Sigmoid colon (tissue), 6 donors: ENCODE measurements at regions not wholly inside any gene's neighbourhood (a gene's known extent, or its start where the extent isn't known, plus 50 kb on each side); places are given as distances from the start of the nearest gene placed in this dataset.

Experiments used
- DNase-seq: peaks from one replicate; pipeline ENCODE4 v3.0.0-alpha.2; 2019
- H3K27ac ChIP-seq, 4 donors: fragments of 200-600 bp; sonication (generic); one replicate each; pipeline ENCODE4 v1.5.1; 2016 to 2019; ENCODE audit warnings: mild to moderate bottlenecking in 1 of 4
- H3K27me3 ChIP-seq, 3 donors: fragments of 200-600 bp; sonication (generic); one replicate each; pipeline ENCODE4 v1.5.1; 2019; ENCODE audit warnings: mild to moderate bottlenecking in 1 of 3
- H3K36me3 ChIP-seq, 4 donors: fragments of 200-600 bp; sonication (generic); one replicate each; pipeline ENCODE4 v1.5.1; 2016 to 2019
- H3K4me1 ChIP-seq, 4 donors: fragments of 200-600 bp; sonication (generic); one replicate each; pipeline ENCODE4 v1.5.1; 2017 to 2019
- H3K4me3 ChIP-seq, 4 donors: fragments of 200-600 bp; sonication (generic); one replicate each; pipeline ENCODE4 v1.5.1; 2017 to 2019; ENCODE audit warnings: mild to moderate bottlenecking in 2 of 4, moderate library complexity in 1 of 4
- H3K9me3 ChIP-seq, 4 donors: fragments of 200-600 bp in 3 of 4; sonication (generic) in 3 of 4; one replicate each; pipeline versions ENCODE4 v1.5.1 to v1.6.1; 2013 to 2019
- EP300 ChIP-seq, 4 donors: sonication (generic); formaldehyde crosslinking; IDR thresholded peaks; one replicate each; pipeline ENCODE4 v1.6.1; 2017; ENCODE audit warnings: antibody characterized with exemption in 4 of 4
- POLR2A ChIP-seq, 2 donors: fragments of 450-650 bp; IDR thresholded peaks; one replicate each; pipeline ENCODE4 v1.6.1; 2016; ENCODE audit warnings: antibody characterized with exemption in 2 of 2, mild to moderate bottlenecking in 2 of 2, moderate library complexity in 2 of 2
- POLR2AphosphoS5 ChIP-seq, 4 donors: sonication (generic); formaldehyde crosslinking; IDR thresholded peaks; one replicate each; pipeline ENCODE4 v1.6.1; 2017; ENCODE audit warnings: antibody characterized with exemption in 4 of 4
- WGBS, 2 donors: extraction: QIAGEN DNeasy Blood & Tissue Kit; methylation state at CpG; one replicate each; pipeline ENCODE4 v1.1.7; 2013; 5-methylcytosine and 5-hydroxymethylcytosine counted together
- intact Hi-C: fragments of 100-400 bp; cut with DNase I; formaldehyde crosslinking; loops from one replicate; pipeline ENCODE4 v1.15.1; 2023
- TF ChIP-seq, protein P1 (sequence below), 4 experiments: fragments of 450-650 bp in 3 of 4; fragments of 200-600 bp in 1 of 4; IDR thresholded peaks; one replicate each; pipeline ENCODE4 v1.5.1; 2016 to 2019; ENCODE audit warnings: antibody characterized with exemption in 4 of 4, mild to moderate bottlenecking in 3 of 4, moderate library complexity in 2 of 4
- donor health status: healthy with polysubstance abuse.
- donor health status: healthy.

DNA sequence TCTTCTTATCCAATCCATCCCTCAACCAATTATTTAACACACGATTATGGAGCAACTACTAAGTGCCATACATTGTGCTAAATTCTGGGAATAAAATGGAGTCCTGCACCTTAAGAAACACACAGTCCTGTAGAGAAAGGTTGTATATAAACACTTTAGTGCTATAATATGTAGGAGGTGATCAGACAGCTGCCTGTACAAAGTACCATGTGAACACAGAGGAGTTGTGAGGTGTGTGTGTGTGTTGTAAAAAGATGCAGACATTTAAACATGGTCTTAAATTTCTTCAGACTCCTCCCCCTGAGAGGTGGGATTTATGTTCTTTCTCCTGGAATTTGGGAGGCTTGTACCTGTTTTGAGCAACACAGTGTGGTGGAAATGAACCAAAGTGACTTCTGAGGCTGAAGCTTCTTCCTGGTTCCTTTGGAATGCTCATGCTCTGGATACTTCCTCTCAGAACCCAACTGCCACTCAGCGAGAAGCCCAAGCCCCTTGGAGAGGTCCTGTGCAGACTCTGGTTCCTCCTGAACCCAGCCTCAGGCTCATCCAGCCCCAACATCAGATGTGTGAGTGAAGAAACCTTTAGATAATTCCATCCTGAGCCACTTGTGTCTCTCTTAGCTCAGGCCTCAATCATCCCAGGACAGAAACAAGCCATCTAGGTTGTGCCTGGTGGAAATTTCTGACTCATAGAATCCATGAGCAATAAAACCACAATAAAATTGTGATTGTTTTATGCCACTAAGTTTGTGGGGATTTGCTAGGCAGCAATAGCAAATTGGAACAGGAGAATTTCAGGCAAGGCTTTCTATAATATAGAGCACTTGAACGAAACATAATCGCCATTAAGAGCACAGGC lies 161.2 kb upstream of the FAM3C start:
- intact Hi-C loops: no loop called here
- Histone ChIP-seq H3K4me1 (no peaks in the 10 kb centered on the region), H3K27me3 (no peaks in the 10 kb centered on the region), H3K27ac (no peak overlapping the region), H3K9me3 (no peaks in the 10 kb centered on the region), H3K4me3 (no peak overlapping the region), H3K36me3 (no peaks in the 10 kb centered on the region)
- TF ChIP-seq EP300 (IDR thresholded peaks at IDR 0.05) (no peak), POLR2A (IDR thresholded peaks at IDR 0.05) (no peak), POLR2AphosphoS5 (IDR thresholded peaks at IDR 0.05) (no peak)
- TF ChIP-seq, protein P1, sequence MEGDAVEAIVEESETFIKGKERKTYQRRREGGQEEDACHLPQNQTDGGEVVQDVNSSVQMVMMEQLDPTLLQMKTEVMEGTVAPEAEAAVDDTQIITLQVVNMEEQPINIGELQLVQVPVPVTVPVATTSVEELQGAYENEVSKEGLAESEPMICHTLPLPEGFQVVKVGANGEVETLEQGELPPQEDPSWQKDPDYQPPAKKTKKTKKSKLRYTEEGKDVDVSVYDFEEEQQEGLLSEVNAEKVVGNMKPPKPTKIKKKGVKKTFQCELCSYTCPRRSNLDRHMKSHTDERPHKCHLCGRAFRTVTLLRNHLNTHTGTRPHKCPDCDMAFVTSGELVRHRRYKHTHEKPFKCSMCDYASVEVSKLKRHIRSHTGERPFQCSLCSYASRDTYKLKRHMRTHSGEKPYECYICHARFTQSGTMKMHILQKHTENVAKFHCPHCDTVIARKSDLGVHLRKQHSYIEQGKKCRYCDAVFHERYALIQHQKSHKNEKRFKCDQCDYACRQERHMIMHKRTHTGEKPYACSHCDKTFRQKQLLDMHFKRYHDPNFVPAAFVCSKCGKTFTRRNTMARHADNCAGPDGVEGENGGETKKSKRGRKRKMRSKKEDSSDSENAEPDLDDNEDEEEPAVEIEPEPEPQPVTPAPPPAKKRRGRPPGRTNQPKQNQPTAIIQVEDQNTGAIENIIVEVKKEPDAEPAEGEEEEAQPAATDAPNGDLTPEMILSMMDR (IDR thresholded peaks at IDR 0.05): no peak
- DNase-seq: no peak
- WGBS, 2 donors: 35 to 77% methylated on average over 4 of the region's 4 CpGs

DNA sequence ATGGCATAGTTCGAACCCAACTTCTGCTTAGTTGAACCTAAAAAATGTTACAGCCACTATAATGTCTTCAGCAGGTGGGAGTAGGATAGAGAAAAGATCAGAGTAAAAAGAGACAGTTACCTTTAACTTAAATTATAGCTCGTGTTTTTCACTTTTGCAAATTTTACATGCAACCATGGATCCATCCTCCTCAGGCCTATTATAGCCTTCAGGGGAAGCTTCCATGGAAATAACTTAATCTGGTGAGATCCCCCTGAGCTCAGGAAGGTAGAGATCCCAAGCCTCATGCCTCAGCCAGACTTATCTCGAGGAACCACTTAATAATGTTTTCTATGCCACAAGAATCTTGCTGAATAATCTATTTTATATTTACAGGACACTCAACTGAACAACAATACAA lies 159.4 kb upstream of the FAM3C start:
- H3K9me3 ChIP-seq: no peaks in the 10 kb centered on the region
- TF ChIP-seq, protein P1 (IDR thresholded peaks at IDR 0.05): no peak
- no peak for TF ChIP-seq EP300 (IDR thresholded peaks at IDR 0.05)
- no peak for TF ChIP-seq POLR2A (IDR thresholded peaks at IDR 0.05)
- TF ChIP-seq POLR2AphosphoS5 (IDR thresholded peaks at IDR 0.05): no peak
- H3K36me3 ChIP-seq: no peaks in the 10 kb centered on the region
- no peaks in the 10 kb centered on the region for H3K4me1 ChIP-seq
- no peak overlapping the region for H3K27ac ChIP-seq
- intact Hi-C loops: no loop called here
- no peaks in the 10 kb centered on the region for H3K27me3 ChIP-seq
- H3K4me3 ChIP-seq: no peak overlapping the region
- 89 to 91% methylated on average over 3 of the region's 3 CpGs for WGBS, 2 donors
- DNase-seq: no peak

DNA sequence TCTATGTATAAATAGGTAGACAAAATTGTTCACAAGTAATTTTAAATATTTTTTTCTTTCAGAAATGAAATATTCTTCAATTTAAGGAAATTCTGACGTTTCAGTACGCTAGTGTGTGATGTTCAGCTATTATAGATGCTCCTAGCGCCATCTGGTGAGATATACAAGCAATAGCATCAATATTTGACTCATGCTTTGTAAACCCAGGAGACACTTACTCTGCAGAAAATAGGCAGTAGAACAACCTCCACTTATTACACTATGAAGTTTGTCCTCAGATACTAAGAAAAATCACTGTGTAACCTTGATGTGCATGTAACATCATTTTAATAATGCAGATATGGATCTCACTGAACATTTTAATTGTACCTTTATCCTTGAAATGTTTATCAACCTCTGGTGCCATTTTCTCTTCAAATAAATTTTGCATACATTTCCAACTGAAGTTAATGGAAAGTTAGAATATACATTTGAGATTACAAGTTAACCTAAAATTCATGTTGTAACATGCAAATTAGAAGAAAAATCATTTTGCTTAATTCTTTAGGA lies 151.5 kb upstream of the FAM3C start:
- Histone ChIP-seq H3K27ac (no peak overlapping the region), H3K4me1 (peaks cover 0 to 13% (median 2%) of the 10 kb centered on the region in 4 donors), H3K4me3 (no peak overlapping the region), H3K27me3 (no peaks in the 10 kb centered on the region), H3K9me3 (no peaks in the 10 kb centered on the region), H3K36me3 (no peaks in the 10 kb centered on the region)
- 0 to 2% methylated on average over 3 of the region's 3 CpGs for WGBS, 2 donors
- no peak for DNase-seq
- TF ChIP-seq, protein P1 (IDR thresholded peaks at IDR 0.05): peak; percentile 59 to 78 (median 74)
- TF ChIP-seq POLR2A (IDR thresholded peaks at IDR 0.05) (no peak), EP300 (IDR thresholded peaks at IDR 0.05) (no peak), POLR2AphosphoS5 (IDR thresholded peaks at IDR 0.05) (no peak)
- intact Hi-C loops: loop anchor here (1.0 to 10.0 kb wide), 2 partner anchors 153 to 181 kb away; partner anchors contain the start of gene FAM3C

DNA sequence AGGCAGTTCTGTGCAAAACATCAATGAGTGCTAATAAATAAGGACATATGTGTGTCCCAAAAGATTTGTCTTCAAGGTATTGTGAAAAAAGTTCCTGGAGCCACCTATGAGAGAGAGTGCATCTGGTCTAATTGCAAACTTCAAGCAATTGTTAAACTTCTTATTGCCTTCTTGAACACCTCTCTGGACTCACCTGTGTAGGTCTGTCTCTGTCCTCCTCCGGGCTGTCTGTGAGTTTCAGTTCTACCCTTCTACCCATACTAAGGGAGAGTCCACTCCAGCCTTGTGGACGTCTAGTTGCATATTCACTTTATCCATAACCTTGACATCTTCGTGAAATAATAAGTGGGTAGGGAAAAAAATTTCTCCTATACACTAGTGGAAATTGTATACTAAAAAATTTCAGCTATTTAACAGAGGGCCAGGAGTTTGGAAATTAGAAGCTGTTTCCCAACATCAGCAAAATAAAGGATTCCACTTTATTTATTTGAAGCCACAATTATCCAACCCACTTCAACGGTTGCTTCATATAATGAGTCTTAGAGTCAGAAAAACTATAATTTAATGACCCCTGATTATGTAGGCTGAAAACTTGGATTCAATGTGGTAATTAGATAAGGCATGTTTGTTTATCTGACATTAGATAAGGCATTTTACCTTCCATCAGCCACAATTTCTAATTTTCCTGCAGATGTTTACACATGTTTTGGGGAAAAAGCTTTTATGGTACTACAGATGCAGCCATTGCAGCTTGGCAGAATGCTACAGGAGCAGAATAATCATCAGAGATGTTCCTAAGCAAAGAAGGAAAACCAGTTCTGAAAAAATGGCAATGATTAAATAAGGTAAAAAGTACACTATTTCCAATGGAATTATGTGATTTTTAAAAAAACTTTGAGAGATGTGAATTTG lies 150.8 kb upstream of the FAM3C start:
- peaks cover 0 to 13% (median 2%) of the 10 kb centered on the region in 4 donors for H3K4me1 ChIP-seq
- DNase-seq: no peak
- 69 to 83% methylated on average over 4 of the region's 4 CpGs for WGBS, 2 donors
- H3K36me3 ChIP-seq: no peaks in the 10 kb centered on the region
- H3K27ac ChIP-seq: no peak overlapping the region
- TF ChIP-seq EP300 (IDR thresholded peaks at IDR 0.05) (no peak), POLR2A (IDR thresholded peaks at IDR 0.05) (no peak), POLR2AphosphoS5 (IDR thresholded peaks at IDR 0.05) (no peak)
- TF ChIP-seq, protein P1 (IDR thresholded peaks at IDR 0.05): no peak
- no peaks in the 10 kb centered on the region for H3K9me3 ChIP-seq
- H3K27me3 ChIP-seq: no peaks in the 10 kb centered on the region
- H3K4me3 ChIP-seq: no peak overlapping the region
- intact Hi-C loops: loop anchor here (1.0 to 10.0 kb wide), 2 partner anchors 152 to 181 kb away; partner anchors contain the start of gene FAM3C
